SU-DHL-6 (cell line): ENCODE measurements at regions not wholly inside any gene's neighbourhood (a gene's known extent, or its start where the extent isn't known, plus 50 kb on each side); places are given as distances from the start of the nearest gene placed in this dataset.

Source experiments
- H2AFZ ChIP-seq: fragments of 200-600 bp; sonication (generic); 2 replicates; pipeline ENCODE4 v1.6.1; 2014; ENCODE audit warnings: low read depth, mild to moderate bottlenecking, moderate library complexity, mixed read lengths, antibody characterized with exemption, low read length; ENCODE audit not compliant: severe bottlenecking
- H3F3A ChIP-seq: fragments of 200-600 bp; shearing (Covaris generic); 2 replicates; pipeline ENCODE4 v1.6.0; 2016; ENCODE audit warnings: antibody characterized with exemption, mild to moderate bottlenecking; ENCODE audit not compliant: insufficient read depth
- H3K27ac ChIP-seq: fragments of 200-600 bp; sonication (generic); 2 replicates; pipeline ENCODE4 v1.5.1; 2016; ENCODE audit warnings: low read depth, mild to moderate bottlenecking, low read length, moderate library complexity, mixed read lengths
- H3K27me3 ChIP-seq: fragments of 200-600 bp; sonication (generic), shearing (Covaris generic); 2 replicates; pipeline ENCODE4 v1.6.0; 2014; ENCODE audit warnings: mild to moderate bottlenecking, low read length
- H3K36me3 ChIP-seq: fragments of 200-600 bp; sonication (generic); 2 replicates; pipeline ENCODE4 v1.6.1; 2014; ENCODE audit warnings: mild to moderate bottlenecking, low read length, mixed read lengths
- H3K4me2 ChIP-seq: fragments of 300-600, 200-600 bp; shearing (Covaris generic), sonication (generic); 2 replicates; pipeline ENCODE4 v1.6.0; 2014; ENCODE audit warnings: low read length, low read depth, mild to moderate bottlenecking; ENCODE audit not compliant: poor library complexity, severe bottlenecking
- H3K4me3 ChIP-seq: fragments of 200-600 bp; sonication (generic); 2 replicates; pipeline ENCODE4 v1.5.1; 2014; ENCODE audit warnings: antibody characterized with exemption, low read length, mild to moderate bottlenecking, mixed read lengths; ENCODE audit not compliant: insufficient read depth, poor library complexity, severe bottlenecking
- H3K79me2 ChIP-seq: fragments of 200-600 bp; sonication (generic); 2 replicates; pipeline ENCODE4 v1.6.1; 2014; ENCODE audit warnings: mild to moderate bottlenecking, low read length, moderate library complexity; ENCODE audit not compliant: insufficient read depth
- H3K9ac ChIP-seq: fragments of 200-600 bp; sonication (generic); 2 replicates; pipeline ENCODE4 v1.7.0; 2014; ENCODE audit warnings: mild to moderate bottlenecking, low read length
- H3K9me2 ChIP-seq: fragments of 200-600 bp; sonication (generic); replicated peaks from 2 replicates; pipeline ENCODE4 v1.6.1; 2014; ENCODE audit warnings: low read length; ENCODE audit not compliant: insufficient read depth
- H3K9me3 ChIP-seq: fragments of 200-600 bp; sonication (generic); 2 replicates; pipeline ENCODE4 v1.6.1; 2014; ENCODE audit warnings: low read length, mixed read lengths; ENCODE audit not compliant: insufficient read depth
- H4K20me1 ChIP-seq: fragments of 200-600 bp; sonication (generic); 2 replicates; pipeline ENCODE4 v1.6.1; 2014; ENCODE audit warnings: low read depth, mild to moderate bottlenecking, antibody characterized with exemption, low read length, moderate library complexity, mixed read lengths
- CTCF ChIP-seq: fragments of 200-600 bp; sonication (generic); IDR thresholded peaks from one replicate; pipeline ENCODE4 v1.5.1; 2017; ENCODE audit warnings: antibody characterized with exemption, mild to moderate bottlenecking, low read length, moderate library complexity; ENCODE audit not compliant: insufficient read depth, poor library complexity, severe bottlenecking
- EZH2phosphoT487 ChIP-seq: fragments of 200-600 bp; sonication (generic), shearing (Covaris generic); conservative IDR thresholded peaks from 2 replicates; pipeline ENCODE4 v1.6.1; 2018; ENCODE audit warnings: mild to moderate bottlenecking, antibody characterized with exemption, low read length, moderate library complexity, mixed read lengths

GRCh38 chr4:36900446-36900987, 344.0 kb upstream of the NWD2 start:
- Histone ChIP-seq H4K20me1 (no peaks in the 10 kb centered on the region), H3K79me2 (no peaks in the 10 kb centered on the region), H2AFZ (no peak overlapping the region), H3K9me2 (no peaks in the 10 kb centered on the region), H3K27ac (no peak overlapping the region), H3K27me3 (no peaks in the 10 kb centered on the region), H3K4me3 (no peak overlapping the region), H3K9me3 (no peaks in the 10 kb centered on the region), H3K9ac (no peak overlapping the region), H3F3A (no peaks in the 10 kb centered on the region), H3K4me2 (no peak overlapping the region), H3K36me3 (no peaks in the 10 kb centered on the region)
- no peak for TF ChIP-seq EZH2phosphoT487
- TF ChIP-seq CTCF = no peak

GRCh38 chr4:36904823-36905222, 339.7 kb upstream of the NWD2 start:
- Histone ChIP-seq H3K4me2 (no peak overlapping the region), H3K27me3 (no peaks in the 10 kb centered on the region), H3K9me2 (no peaks in the 10 kb centered on the region), H3F3A (no peaks in the 10 kb centered on the region), H3K36me3 (no peaks in the 10 kb centered on the region), H3K9ac (no peak overlapping the region), H3K4me3 (no peak overlapping the region), H3K79me2 (no peaks in the 10 kb centered on the region), H3K9me3 (no peaks in the 10 kb centered on the region), H4K20me1 (no peaks in the 10 kb centered on the region), H2AFZ (no peak overlapping the region), H3K27ac (no peak overlapping the region)
- TF ChIP-seq EZH2phosphoT487 (no peak), CTCF (no peak)

- TF ChIP-seq EZH2phosphoT487 = no peak
- TF ChIP-seq CTCF = no peak
These were observed 330.4 kb upstream of the NWD2 start for GRCh38 chr4:36914106-36914505.

GRCh38 chr4:36915717-36916116, 328.8 kb upstream of the NWD2 start:
- no peak overlapping the region for H3K9ac ChIP-seq
- H3K27me3 ChIP-seq = no peaks in the 10 kb centered on the region
- H3K4me3 ChIP-seq = no peak overlapping the region
- H3K9me3 ChIP-seq = no peaks in the 10 kb centered on the region
- H3F3A ChIP-seq = no peaks in the 10 kb centered on the region
- H3K9me2 ChIP-seq = no peaks in the 10 kb centered on the region
- TF ChIP-seq CTCF (no peak), EZH2phosphoT487 (no peak)
- no peak overlapping the region for H3K27ac ChIP-seq
- no peak overlapping the region for H2AFZ ChIP-seq
- H3K79me2 ChIP-seq = no peaks in the 10 kb centered on the region
- H3K36me3 ChIP-seq = no peaks in the 10 kb centered on the region
- no peak overlapping the region for H3K4me2 ChIP-seq
- no peaks in the 10 kb centered on the region for H4K20me1 ChIP-seq

More at GRCh38 chr4:36914106-36914505, 330.4 kb upstream of the NWD2 start:
- Histone ChIP-seq H4K20me1 (no peaks in the 10 kb centered on the region), H3K27ac (no peak overlapping the region), H3K9ac (no peak overlapping the region), H3K36me3 (no peaks in the 10 kb centered on the region), H3K9me3 (no peaks in the 10 kb centered on the region), H3K9me2 (no peaks in the 10 kb centered on the region), H3F3A (no peaks in the 10 kb centered on the region), H3K79me2 (no peaks in the 10 kb centered on the region), H3K4me2 (no peak overlapping the region), H3K27me3 (no peaks in the 10 kb centered on the region), H3K4me3 (no peak overlapping the region), H2AFZ (no peak overlapping the region)
